ENCODE measurements at regions not wholly inside any gene's neighbourhood (a gene's known extent, or its start where the extent isn't known, plus 50 kb on each side); places are given as distances from the start of the nearest gene placed in this dataset.

DNA sequence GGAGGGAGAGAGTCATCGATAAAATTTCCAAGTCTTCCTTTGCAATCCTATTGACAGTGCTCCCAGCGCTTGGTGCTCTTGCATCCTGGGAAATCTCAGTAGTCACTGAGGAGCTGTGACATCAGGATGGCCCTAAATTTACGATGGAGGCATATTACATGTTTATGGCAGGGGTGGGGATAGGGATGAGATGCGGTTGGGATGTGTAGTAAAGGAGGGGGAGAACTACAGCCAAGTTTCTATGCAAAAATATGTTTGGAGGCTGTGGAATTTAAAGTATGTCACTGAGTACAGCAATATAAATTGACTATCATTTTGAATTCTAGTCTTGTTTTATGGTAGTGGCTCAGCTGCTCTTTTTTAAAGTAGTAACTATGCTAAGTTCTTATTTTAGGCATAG lies 544.9 kb downstream of the PKHD1 start:
- DNase-seq (ENCODE audit: low read depth in 2 of 2): no peak
- TF ChIP-seq, protein P1, sequence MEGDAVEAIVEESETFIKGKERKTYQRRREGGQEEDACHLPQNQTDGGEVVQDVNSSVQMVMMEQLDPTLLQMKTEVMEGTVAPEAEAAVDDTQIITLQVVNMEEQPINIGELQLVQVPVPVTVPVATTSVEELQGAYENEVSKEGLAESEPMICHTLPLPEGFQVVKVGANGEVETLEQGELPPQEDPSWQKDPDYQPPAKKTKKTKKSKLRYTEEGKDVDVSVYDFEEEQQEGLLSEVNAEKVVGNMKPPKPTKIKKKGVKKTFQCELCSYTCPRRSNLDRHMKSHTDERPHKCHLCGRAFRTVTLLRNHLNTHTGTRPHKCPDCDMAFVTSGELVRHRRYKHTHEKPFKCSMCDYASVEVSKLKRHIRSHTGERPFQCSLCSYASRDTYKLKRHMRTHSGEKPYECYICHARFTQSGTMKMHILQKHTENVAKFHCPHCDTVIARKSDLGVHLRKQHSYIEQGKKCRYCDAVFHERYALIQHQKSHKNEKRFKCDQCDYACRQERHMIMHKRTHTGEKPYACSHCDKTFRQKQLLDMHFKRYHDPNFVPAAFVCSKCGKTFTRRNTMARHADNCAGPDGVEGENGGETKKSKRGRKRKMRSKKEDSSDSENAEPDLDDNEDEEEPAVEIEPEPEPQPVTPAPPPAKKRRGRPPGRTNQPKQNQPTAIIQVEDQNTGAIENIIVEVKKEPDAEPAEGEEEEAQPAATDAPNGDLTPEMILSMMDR (IDR thresholded peaks at IDR 0.05; ENCODE audit: low read depth, low read length): no peak
- no peak overlapping the region for H3K4me3 ChIP-seq (replicated peaks in 1 of 2; ENCODE audit: low read depth in 2 of 2, low read length in 2 of 2)

DNA sequence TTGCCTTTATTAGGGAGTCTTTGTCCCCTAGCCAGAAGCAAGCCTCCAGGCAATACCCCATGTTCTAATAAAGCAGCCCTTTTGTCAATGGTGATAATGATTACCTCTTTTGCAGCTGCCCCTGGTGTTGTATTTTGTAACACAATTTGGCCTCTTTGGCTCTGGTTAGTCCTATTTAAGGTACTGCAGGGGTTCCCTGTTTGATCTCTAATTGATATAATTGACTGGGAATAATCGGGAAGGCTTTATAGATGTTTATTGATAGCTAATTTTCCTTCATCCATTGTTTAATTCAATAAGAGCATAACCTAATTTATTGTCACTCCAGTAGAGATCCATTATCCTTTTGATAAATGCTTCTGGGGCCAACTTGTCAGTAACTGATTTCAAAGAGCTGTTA lies 537.2 kb downstream of the PKHD1 start:
- no peak for DNase-seq (ENCODE audit: low read depth in 2 of 2)
- TF ChIP-seq, protein P1 (IDR thresholded peaks at IDR 0.05; ENCODE audit: low read depth, low read length): no peak
- no peak overlapping the region for H3K4me3 ChIP-seq (replicated peaks in 1 of 2; ENCODE audit: low read depth in 2 of 2, low read length in 2 of 2)

- TF ChIP-seq, protein P1 (IDR thresholded peaks at IDR 0.05; ENCODE audit: low read depth, low read length): no peak
- H3K4me3 ChIP-seq (replicated peaks in 1 of 2; ENCODE audit: low read depth in 2 of 2, low read length in 2 of 2): no peak overlapping the region
- DNase-seq (ENCODE audit: low read depth in 2 of 2): no peak
These were observed 535.0 kb downstream of the PKHD1 start for GRCh38 chr6:51552435-51552834.

GRCh38 chr6:51553246-51554015 lies 534.0 kb downstream of the PKHD1 start:
- no peak for DNase-seq (ENCODE audit: low read depth in 2 of 2)
- TF ChIP-seq, protein P1 (IDR thresholded peaks at IDR 0.05; ENCODE audit: low read depth, low read length): no peak
- H3K4me3 ChIP-seq (replicated peaks in 1 of 2; ENCODE audit: low read depth in 2 of 2, low read length in 2 of 2): no peak overlapping the region

GRCh38 chr6:51554029-51554428 lies 533.4 kb downstream of the PKHD1 start:
- H3K4me3 ChIP-seq (replicated peaks in 1 of 2; ENCODE audit: low read depth in 2 of 2, low read length in 2 of 2): no peak overlapping the region
- DNase-seq (ENCODE audit: low read depth in 2 of 2): no peak
- TF ChIP-seq, protein P1 (IDR thresholded peaks at IDR 0.05; ENCODE audit: low read depth, low read length): no peak

DNA sequence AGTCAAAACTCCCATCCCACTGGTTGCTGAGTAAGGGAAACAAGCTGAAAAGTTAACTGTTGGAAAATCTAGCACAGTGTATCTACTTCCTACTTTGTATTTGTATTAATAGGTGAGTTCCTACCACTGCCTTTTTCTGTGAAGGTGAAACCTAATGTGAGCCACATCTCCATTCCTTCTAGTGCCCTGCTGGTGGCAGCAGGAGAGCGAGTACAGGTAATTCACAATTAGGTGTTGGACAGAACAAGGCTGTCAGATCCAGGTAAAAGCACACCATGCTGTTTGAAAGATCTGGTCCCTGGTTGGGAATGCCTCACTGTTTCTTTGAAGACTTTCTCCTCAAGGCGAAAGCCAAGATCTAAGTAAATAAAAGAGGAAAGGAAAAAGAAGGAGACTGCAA lies 528.4 kb downstream of the PKHD1 start:
- no peak overlapping the region for H3K4me3 ChIP-seq (replicated peaks in 1 of 2; ENCODE audit: low read depth in 2 of 2, low read length in 2 of 2)
- DNase-seq (ENCODE audit: low read depth in 2 of 2): no peak
- TF ChIP-seq, protein P1 (IDR thresholded peaks at IDR 0.05; ENCODE audit: low read depth, low read length): no peak

GRCh38 chr6:51562198-51562597 lies 525.2 kb downstream of the PKHD1 start:
- TF ChIP-seq, protein P1 (IDR thresholded peaks at IDR 0.05; ENCODE audit: low read depth, low read length): no peak
- H3K4me3 ChIP-seq (replicated peaks in 1 of 2; ENCODE audit: low read depth in 2 of 2, low read length in 2 of 2): no peak overlapping the region

More at GRCh38 chr6:51562198-51562597, 525.2 kb downstream of the PKHD1 start:
- no peak for DNase-seq (ENCODE audit: low read depth in 2 of 2)
